Kidney (tissue), 13 donors: ENCODE measurements at regions not wholly inside any gene's neighbourhood (a gene's known extent, or its start where the extent isn't known, plus 50 kb on each side); places are given as distances from the start of the nearest gene placed in this dataset.

Source experiments
- DNase-seq, 5 donors: peaks; one replicate each; pipeline ENCODE4 v3.0.0-alpha.2; 2013 to 2020
- FAIRE-seq: peaks from 2 replicates; lab custom pipeline; 2012; peaks lifted over from hg19 to GRCh38; lab: Jason Lieb, UNC
- H3K27ac ChIP-seq, 2 donors: one replicate each; pipeline ENCODE4 v1.7.0; 2013; ENCODE audit warnings: low read depth in 2 of 2, low read length in 2 of 2, inconsistent platforms in 1 of 2
- H3K27me3 ChIP-seq: one replicate; pipeline ENCODE4 v1.7.1; 2013; ENCODE audit warnings: low read length, inconsistent platforms; ENCODE audit not compliant: control insufficient read depth, insufficient read depth
- H3K36me3 ChIP-seq, 3 donors: one replicate each; pipeline versions ENCODE4 v1.7.0 to v1.7.1; 2013; ENCODE audit warnings: low read length in 3 of 3, control low read depth in 1 of 3, inconsistent platforms in 1 of 3; ENCODE audit not compliant: insufficient read depth in 3 of 3, control insufficient read depth in 2 of 3
- H3K4me1 ChIP-seq, 3 donors: one replicate each; pipeline versions ENCODE4 v1.7.0 to v1.7.1; 2013; ENCODE audit warnings: low read length in 3 of 3, inconsistent platforms in 1 of 3, low read depth in 1 of 3; ENCODE audit not compliant: control insufficient read depth in 2 of 3, insufficient read depth in 2 of 3
- H3K4me3 ChIP-seq, 3 donors: one replicate each; pipeline versions ENCODE4 v1.7.0 to v1.8.1; 2013; ENCODE audit warnings: low read length in 3 of 3, control low read depth in 1 of 3, inconsistent platforms in 1 of 3
- H3K9ac ChIP-seq, 3 donors: one replicate each; pipeline versions ENCODE4 v1.7.0 to v1.7.1; 2013; ENCODE audit warnings: low read length in 3 of 3, control low read depth in 1 of 3, inconsistent platforms in 1 of 3
- H3K9me3 ChIP-seq, 3 donors: one replicate each; pipeline versions ENCODE4 v1.7.0 to v1.7.1; 2013; ENCODE audit warnings: low read length in 3 of 3, control low read depth in 1 of 3, inconsistent platforms in 1 of 3; ENCODE audit not compliant: control insufficient read depth in 2 of 3, insufficient read depth in 1 of 3
- intact Hi-C: fragments of 100-400 bp; cut with DNase I; formaldehyde crosslinking; loops from one replicate; pipeline ENCODE4 v1.11.1; 2022
- TF ChIP-seq, protein P1 (sequence below): IDR thresholded peaks from 3 replicates; pipeline ENCODE4 v1.5.1; 2012; ENCODE audit warnings: mild to moderate bottlenecking, moderate library complexity, borderline replicate concordance; ENCODE audit not compliant: insufficient read depth; ENCODE audit errors: extremely low read depth
- donor health status: control.
- donor health status: control.
- donor health status: control.
- donor health status: control.
- donor health status: control.
- donor health status: DM: yes; HTN: yes; CAD: no.
- donor health status: Normal renal cell carcinoma (clear cell type).

DNA sequence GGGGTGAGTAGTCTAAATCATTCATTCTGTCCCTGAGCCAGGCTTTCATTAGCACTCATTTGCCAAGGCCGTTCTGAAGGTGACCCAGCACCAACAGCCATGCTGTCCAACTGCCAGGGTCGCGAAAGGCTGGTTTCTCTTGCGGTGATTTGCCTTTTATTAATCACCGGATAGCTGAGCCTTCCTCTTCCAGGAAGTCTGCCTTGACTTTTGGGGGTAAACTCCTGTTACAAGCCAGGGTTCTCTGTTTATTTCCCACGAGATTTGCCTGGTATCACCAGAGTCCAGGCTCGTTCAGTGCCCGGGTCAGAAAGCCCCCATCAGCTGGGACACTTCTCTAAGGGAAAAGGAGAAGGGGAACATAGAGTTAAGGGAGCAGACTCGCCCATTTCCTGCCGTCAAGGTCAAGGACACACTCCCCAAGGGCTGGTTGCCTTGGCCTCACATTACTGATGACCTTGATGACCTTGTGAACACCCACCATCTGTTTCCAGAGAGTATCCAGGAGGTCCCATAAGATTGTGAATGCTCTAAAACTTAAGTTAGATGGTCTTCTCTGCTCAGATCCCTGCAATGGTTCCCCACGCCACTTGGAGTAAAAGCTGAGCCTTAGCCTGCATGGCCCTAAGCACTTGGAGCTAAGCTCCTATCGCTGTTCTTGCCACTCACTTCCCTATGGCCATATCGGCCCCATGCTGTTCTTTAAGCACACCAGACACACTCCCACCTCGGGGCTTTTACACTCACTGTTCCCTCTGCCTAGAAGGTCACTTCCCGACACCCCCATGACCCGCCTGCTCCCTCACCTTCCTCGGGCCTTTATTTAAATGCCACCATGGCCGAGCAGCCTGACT lies 96.0 kb upstream of the EPCAM start:
- Histone ChIP-seq H3K4me1 (peaks cover 0 to 23% (median 14%) of the 10 kb centered on the region in 3 donors), H3K4me3 (peak overlapping the region; percentile 45 to 63 (median 62)), H3K9me3 (no peaks in the 10 kb centered on the region), H3K27me3 (no peaks in the 10 kb centered on the region), H3K9ac (peak overlapping the region in 2 of 3 donors; percentile 17 to 74), H3K36me3 (no peaks in the 10 kb centered on the region), H3K27ac (peak overlapping the region; percentile 55 to 87)
- intact Hi-C loops: no loop called here
- TF ChIP-seq, protein P1, sequence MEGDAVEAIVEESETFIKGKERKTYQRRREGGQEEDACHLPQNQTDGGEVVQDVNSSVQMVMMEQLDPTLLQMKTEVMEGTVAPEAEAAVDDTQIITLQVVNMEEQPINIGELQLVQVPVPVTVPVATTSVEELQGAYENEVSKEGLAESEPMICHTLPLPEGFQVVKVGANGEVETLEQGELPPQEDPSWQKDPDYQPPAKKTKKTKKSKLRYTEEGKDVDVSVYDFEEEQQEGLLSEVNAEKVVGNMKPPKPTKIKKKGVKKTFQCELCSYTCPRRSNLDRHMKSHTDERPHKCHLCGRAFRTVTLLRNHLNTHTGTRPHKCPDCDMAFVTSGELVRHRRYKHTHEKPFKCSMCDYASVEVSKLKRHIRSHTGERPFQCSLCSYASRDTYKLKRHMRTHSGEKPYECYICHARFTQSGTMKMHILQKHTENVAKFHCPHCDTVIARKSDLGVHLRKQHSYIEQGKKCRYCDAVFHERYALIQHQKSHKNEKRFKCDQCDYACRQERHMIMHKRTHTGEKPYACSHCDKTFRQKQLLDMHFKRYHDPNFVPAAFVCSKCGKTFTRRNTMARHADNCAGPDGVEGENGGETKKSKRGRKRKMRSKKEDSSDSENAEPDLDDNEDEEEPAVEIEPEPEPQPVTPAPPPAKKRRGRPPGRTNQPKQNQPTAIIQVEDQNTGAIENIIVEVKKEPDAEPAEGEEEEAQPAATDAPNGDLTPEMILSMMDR: no peak
- DNase-seq (no peak), FAIRE-seq (no peak)

DNA sequence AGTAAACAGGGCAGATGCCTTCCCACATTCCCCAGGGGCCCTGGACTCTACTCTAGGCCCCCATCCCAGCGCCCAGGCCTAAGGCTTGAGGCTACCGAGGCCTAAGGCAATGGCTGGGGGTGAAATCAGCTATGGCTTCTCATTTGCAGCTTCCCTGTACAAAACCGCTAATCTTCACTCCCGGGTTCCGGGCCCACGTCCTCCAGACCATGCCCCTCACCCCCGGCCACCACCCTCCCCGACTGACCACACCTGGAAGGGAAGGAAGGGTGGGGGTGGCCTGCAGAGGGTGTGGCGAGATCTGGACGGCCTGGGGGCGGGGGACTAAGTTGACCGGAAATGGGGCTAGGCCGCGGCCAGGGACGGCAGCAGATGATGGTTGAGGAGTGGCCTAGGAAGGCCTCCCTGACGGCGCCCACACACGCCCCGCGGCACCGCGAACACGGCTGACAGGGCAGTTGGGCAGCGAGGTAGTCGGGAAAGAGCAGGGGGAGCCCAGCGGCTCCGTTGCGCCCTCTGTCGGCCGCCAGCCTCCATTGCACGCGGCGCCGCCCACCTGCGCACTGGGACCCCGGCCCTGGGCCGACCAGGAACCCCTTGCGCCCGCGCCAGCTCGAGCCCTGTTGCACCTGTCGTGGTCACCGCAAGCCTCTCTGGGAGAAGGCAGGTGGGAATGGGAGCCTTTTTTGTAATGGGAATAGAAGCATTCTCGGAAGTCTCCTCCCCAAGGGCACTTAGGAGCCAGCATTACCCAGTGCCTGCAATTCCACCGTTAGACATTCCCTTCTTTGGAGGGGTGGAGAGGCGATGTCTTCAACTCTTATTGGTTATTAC lies 95.9 kb upstream of the CALM2 start:
- TF ChIP-seq, protein P1: peak; percentile 85
- no peak for FAIRE-seq
- Histone ChIP-seq H3K27ac (peak overlapping the region; percentile 55 to 87), H3K27me3 (no peaks in the 10 kb centered on the region), H3K4me3 (peak overlapping the region; percentile 45 to 63 (median 62)), H3K9me3 (no peaks in the 10 kb centered on the region), H3K9ac (peak overlapping the region in 2 of 3 donors; percentile 32 to 74), H3K4me1 (peaks cover 0 to 23% (median 14%) of the 10 kb centered on the region in 3 donors), H3K36me3 (no peaks in the 10 kb centered on the region)
- peak; percentile 61 to 95 (median 80) for DNase-seq
- intact Hi-C loops: no loop called here

DNA sequence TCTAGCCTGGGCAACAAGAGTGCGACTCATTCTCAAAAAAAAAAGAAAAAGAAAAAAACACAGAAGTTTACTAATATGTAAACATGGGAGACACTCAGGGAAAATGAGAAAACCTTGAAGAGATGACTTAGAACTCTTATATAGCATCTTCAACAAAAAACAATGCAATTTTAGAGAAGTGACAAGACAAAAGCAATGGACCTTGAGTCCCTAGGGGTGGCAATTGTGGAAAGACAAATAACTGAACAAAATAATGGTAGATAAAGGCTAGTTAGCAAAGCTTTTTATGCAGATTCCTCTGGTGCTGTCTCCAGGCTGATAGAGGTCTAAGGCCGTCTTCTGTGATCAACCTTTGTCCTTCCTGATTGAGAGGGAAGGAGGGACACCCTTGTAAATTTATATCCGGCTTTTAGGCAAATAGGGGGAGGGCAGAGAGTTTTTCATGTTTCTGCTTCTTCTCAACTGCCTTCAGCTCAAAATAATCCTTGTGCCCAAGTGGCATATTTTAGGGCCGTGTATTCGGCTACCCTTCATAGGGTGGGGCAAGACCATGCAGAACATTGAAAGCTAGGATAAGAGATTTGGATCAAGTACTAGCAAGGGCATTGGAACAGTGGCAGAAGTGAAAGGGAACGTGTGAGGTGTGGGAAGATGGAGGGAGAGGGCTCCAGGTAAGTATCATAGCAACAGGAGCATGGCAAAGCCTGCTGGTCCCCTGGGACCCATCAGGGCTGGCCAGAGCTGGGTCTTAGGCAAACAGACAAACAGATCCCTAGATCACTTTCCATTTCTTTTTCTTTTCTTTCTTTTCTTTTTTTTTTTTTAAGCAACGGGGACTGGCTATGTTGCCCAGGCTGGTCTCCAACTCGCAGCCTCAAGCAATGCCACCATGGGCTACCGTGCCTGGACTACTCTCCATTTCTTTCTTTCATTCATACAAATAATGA lies 95.0 kb upstream of the CALM2 start:
- no peak overlapping the region for H3K27ac ChIP-seq
- no peaks in the 10 kb centered on the region for H3K9me3 ChIP-seq
- H3K4me1 ChIP-seq: peaks cover 0 to 23% (median 14%) of the 10 kb centered on the region in 3 donors
- H3K9ac ChIP-seq: no peak overlapping the region
- no peak overlapping the region for H3K4me3 ChIP-seq
- intact Hi-C loops: no loop called here
- H3K36me3 ChIP-seq: no peaks in the 10 kb centered on the region
- FAIRE-seq (no peak), DNase-seq (no peak)
- TF ChIP-seq, protein P1: no peak
- H3K27me3 ChIP-seq: no peaks in the 10 kb centered on the region
